RWPE1 (cell line): ENCODE measurements at regions not wholly inside any gene's neighbourhood (a gene's known extent, or its start where the extent isn't known, plus 50 kb on each side); places are given as distances from the start of the nearest gene placed in this dataset.

Source experiments
- CTCF ChIA-PET: fragments of 350-600 bp; sonication (Branson Sonifier 250); formaldehyde crosslinking; extraction: SDS; loops from one replicate; lab custom pipeline; 2021; lab: Yijun Ruan, JAX
- POLR2A ChIA-PET: fragments of 400-600 bp; formaldehyde crosslinking; extraction: SDS; loops from one replicate; lab custom pipeline; 2020; ENCODE audit warnings: antibody characterized with exemption; ENCODE audit not compliant: low non-redundant PET; lab: Yijun Ruan, JAX
- DNase-seq: peaks from one replicate; pipeline ENCODE4 v3.0.0; 2012; ENCODE audit warnings: low spot score
- H3K27ac ChIP-seq: fragments of 450-650 bp; 2 replicates; pipeline ENCODE4 v1.5.1; 2017
- CTCF ChIP-seq: fragments of 450-650 bp; conservative IDR thresholded peaks from 2 replicates; pipeline ENCODE4 v1.5.1; 2017; ENCODE audit warnings: low read depth, mild to moderate bottlenecking

GRCh38 chr6:141309295-141309694 is 823.4 kb upstream of the GJE1 start:
- no peak for TF ChIP-seq CTCF
- ChIA-PET POLR2A (no interaction called here), CTCF (no interaction called here)
- no peak for DNase-seq
- no peak overlapping the region for H3K27ac ChIP-seq

- no peak for TF ChIP-seq CTCF
- H3K27ac ChIP-seq, result no peak overlapping the region
- POLR2A ChIA-PET, result no interaction called here
- no peak for DNase-seq
- CTCF ChIA-PET, result no interaction called here
These were observed 825.3 kb upstream of the GJE1 start for GRCh38 chr6:141307309-141307998.

- no peak for TF ChIP-seq CTCF
- DNase-seq, result no peak
- no peak overlapping the region for H3K27ac ChIP-seq
- POLR2A ChIA-PET, result no interaction called here
- CTCF ChIA-PET, result no interaction called here
These were observed 828.8 kb upstream of the GJE1 start for GRCh38 chr6:141303907-141304306.

- no peak for TF ChIP-seq CTCF
- ChIA-PET POLR2A (no interaction called here), CTCF (no interaction called here)
- no peak overlapping the region for H3K27ac ChIP-seq
- DNase-seq, result no peak
These were observed 830.9 kb upstream of the GJE1 start for GRCh38 chr6:141301779-141302178.

- DNase-seq, result no peak
- ChIA-PET CTCF (interaction anchor here (0.7 kb wide), 1 partner anchor 342 kb away, joined by 3 read pairs; no protein-coding TSS in a partner anchor), POLR2A (no interaction called here)
These were observed 841.6 kb upstream of the GJE1 start for GRCh38 chr6:141290941-141291721.

GRCh38 chr6:141288947-141289346 is 843.8 kb upstream of the GJE1 start:
- H3K27ac ChIP-seq, result no peak overlapping the region
- ChIA-PET CTCF (no interaction called here), POLR2A (no interaction called here)
- no peak for TF ChIP-seq CTCF
- DNase-seq, result no peak

More at GRCh38 chr6:141290941-141291721, 841.6 kb upstream of the GJE1 start:
- H3K27ac ChIP-seq, result no peak overlapping the region
- no peak for TF ChIP-seq CTCF
